Transverse colon (tissue), 4 donors: ENCODE measurements at regions not wholly inside any gene's neighbourhood (a gene's known extent, or its start where the extent isn't known, plus 50 kb on each side); places are given as distances from the start of the nearest gene placed in this dataset.

Experiments
- CTCF ChIP-seq, 5 experiments: fragments of 200-600 bp in 3 of 5; fragments of 450-650 bp in 2 of 5; sonication (generic) in 3 of 5; IDR thresholded peaks; 1 replicate in 2 of 5; 2 replicates in 3 of 5; pipeline ENCODE4 v1.5.1; 2016 to 2017; ENCODE audit warnings: antibody characterized with exemption in 5 of 5, inconsistent platforms in 3 of 5, mild to moderate bottlenecking in 2 of 5, moderate library complexity in 1 of 5
- POLR2AphosphoS5 ChIP-seq, 3 donors: sonication (generic); formaldehyde crosslinking; IDR thresholded peaks; one replicate each; pipeline ENCODE4 v1.6.1; 2016; ENCODE audit warnings: antibody characterized with exemption in 3 of 3

GRCh38 chr4:176539091-176539784, 219.5 kb downstream of the SPCS3 start:
- TF ChIP-seq CTCF (IDR thresholded peaks at IDR 0.05), result no peak
- TF ChIP-seq POLR2AphosphoS5 (IDR thresholded peaks at IDR 0.05), result no peak
